ENCODE measurements at regions not wholly inside any gene's neighbourhood (a gene's known extent, or its start where the extent isn't known, plus 50 kb on each side); places are given as distances from the start of the nearest gene placed in this dataset.

DNA sequence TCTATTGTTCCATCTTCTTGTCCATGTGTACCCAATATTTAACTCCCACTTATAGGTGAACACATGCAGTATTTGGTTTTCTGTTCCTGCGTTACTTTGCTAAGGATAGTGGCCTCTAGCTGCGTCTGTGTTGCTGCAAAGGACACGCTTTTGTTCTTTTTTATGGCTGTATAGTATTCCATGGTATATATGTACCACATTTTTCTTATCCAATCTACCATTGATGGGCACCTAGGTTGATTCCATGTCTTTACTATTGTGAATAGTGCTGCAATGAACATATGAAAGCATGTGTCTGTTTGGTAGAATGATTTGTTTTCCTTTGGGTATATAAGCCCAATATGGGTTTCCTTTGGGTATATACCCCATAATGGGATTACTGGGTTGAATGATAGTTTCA, 77.3 kb upstream of the MMADHC start:
- DNase-seq: no peak
- H3K27me3 ChIP-seq (ENCODE audit: low read depth): no peaks in the 10 kb centered on the region
- H3K27ac ChIP-seq (replicated peaks): no peak overlapping the region
- H3K4me1 ChIP-seq: no peaks in the 10 kb centered on the region
- H3K4me3 ChIP-seq: no peak overlapping the region
- intact Hi-C loops (cut with micrococcal nuclease): no loop called here
- H3K36me3 ChIP-seq: no peaks in the 10 kb centered on the region
- peaks cover 5% of the 10 kb centered on the region for H3K9me3 ChIP-seq (replicated peaks)
- TF ChIP-seq, protein P1, sequence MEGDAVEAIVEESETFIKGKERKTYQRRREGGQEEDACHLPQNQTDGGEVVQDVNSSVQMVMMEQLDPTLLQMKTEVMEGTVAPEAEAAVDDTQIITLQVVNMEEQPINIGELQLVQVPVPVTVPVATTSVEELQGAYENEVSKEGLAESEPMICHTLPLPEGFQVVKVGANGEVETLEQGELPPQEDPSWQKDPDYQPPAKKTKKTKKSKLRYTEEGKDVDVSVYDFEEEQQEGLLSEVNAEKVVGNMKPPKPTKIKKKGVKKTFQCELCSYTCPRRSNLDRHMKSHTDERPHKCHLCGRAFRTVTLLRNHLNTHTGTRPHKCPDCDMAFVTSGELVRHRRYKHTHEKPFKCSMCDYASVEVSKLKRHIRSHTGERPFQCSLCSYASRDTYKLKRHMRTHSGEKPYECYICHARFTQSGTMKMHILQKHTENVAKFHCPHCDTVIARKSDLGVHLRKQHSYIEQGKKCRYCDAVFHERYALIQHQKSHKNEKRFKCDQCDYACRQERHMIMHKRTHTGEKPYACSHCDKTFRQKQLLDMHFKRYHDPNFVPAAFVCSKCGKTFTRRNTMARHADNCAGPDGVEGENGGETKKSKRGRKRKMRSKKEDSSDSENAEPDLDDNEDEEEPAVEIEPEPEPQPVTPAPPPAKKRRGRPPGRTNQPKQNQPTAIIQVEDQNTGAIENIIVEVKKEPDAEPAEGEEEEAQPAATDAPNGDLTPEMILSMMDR (IDR thresholded peaks at IDR 0.05; ENCODE audit: borderline replicate concordance): no peak

DNA sequence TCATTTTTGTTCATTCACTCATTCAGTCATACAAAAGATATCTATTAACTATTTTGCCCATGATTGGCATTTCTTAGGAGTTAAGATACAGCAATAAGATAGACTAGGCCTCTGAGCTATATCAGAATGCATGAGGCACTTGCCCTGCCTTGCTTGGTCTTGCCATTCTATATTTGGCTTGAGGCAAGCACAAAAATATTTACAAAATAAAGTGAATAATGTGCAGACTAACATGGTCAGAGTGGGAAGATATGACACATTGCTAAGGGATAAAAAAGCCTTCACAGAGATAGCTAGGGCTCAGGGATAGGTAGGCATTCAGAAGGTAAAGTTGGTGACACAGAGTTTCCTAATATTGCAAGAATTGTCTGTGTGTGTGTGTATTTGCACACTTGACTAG, 75.0 kb upstream of the MMADHC start:
- no peak overlapping the region for H3K4me3 ChIP-seq
- DNase-seq: no peak
- no peaks in the 10 kb centered on the region for H3K4me1 ChIP-seq
- no peaks in the 10 kb centered on the region for H3K27me3 ChIP-seq (ENCODE audit: low read depth)
- H3K9me3 ChIP-seq (replicated peaks): peaks cover 5% of the 10 kb centered on the region
- H3K27ac ChIP-seq (replicated peaks): no peak overlapping the region
- no peaks in the 10 kb centered on the region for H3K36me3 ChIP-seq
- TF ChIP-seq, protein P1 (IDR thresholded peaks at IDR 0.05; ENCODE audit: borderline replicate concordance): no peak
- intact Hi-C loops (cut with micrococcal nuclease): no loop called here

DNA sequence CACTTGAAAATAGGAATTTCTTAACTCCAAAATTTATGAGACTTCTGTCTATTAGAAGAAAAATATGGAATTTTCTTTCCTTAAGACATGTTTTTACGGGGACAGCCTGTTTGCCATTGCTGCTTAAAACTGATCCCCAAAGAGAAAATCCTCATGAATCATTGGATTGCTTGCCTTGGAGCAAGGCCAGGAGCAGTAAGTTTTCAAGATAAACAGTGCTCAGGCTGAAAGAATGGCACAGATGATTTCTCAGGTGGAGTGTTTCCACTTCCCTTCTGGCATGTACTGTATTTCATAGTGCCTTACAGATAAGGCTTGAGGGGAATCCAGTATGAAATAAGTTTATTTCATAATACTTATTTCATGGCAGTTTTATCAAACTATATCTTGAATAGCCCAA, 74.3 kb upstream of the MMADHC start:
- H3K4me3 ChIP-seq: no peak overlapping the region
- intact Hi-C loops (cut with micrococcal nuclease): no loop called here
- H3K9me3 ChIP-seq (replicated peaks): peaks cover 5% of the 10 kb centered on the region
- H3K27ac ChIP-seq (replicated peaks): no peak overlapping the region
- no peaks in the 10 kb centered on the region for H3K36me3 ChIP-seq
- DNase-seq: no peak
- H3K4me1 ChIP-seq: no peaks in the 10 kb centered on the region
- TF ChIP-seq, protein P1 (IDR thresholded peaks at IDR 0.05; ENCODE audit: borderline replicate concordance): no peak
- no peaks in the 10 kb centered on the region for H3K27me3 ChIP-seq (ENCODE audit: low read depth)

DNA sequence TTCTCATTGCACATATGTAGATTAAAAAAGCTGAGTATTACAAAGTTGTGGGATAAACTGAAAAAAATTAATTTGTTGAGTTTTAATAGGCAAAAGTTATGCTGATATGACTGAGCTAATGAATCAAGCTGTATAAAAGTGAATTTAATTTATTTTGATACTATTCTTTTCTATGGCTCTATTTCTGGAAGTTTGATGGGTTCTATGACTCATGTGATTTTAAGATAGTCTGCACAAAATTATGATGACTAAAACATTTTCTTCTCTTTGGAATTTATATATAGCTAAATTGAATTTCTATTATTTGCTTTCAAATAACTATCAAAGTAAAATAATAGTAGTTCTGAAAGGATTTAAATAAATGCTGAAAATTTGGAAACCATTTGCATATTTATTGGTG, 71.0 kb upstream of the MMADHC start:
- Histone ChIP-seq H3K27me3 (ENCODE audit: low read depth) (no peaks in the 10 kb centered on the region), H3K27ac (replicated peaks) (no peak overlapping the region), H3K4me1 (no peaks in the 10 kb centered on the region), H3K36me3 (no peaks in the 10 kb centered on the region), H3K4me3 (no peak overlapping the region), H3K9me3 (replicated peaks) (peaks cover 7% of the 10 kb centered on the region)
- no peak for DNase-seq
- TF ChIP-seq, protein P1 (IDR thresholded peaks at IDR 0.05; ENCODE audit: borderline replicate concordance): no peak
- intact Hi-C loops (cut with micrococcal nuclease): no loop called here

DNA sequence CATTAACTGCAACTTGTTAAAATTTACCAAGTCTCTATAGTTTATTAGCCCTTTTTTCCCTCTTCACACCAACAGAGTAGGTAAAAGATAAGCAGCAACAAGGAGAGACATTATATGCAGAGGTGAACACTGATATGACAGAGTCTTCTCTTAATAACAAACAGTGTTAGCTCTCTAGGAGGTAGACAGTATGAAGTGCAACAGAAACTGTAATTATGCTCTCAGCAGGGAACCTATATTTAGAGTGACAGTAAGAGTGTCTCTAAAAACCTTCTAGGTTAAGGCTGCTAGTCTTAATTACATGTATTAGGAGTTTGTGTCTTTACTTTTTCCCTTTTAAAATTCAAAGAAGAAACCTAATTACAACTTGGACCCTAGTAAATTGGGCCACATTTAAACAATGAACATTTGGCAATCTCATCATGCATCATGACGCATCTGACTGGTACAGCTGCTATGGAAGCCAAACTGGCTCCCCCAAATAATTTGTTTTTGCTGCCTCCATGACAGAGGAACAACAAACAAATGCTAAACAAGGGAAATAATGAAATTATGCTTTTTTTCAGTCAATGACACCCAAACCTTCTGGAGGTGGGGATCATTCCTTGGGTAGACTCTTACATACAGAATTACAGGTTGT, 69.9 kb upstream of the MMADHC start:
- Histone ChIP-seq H3K4me3 (no peak overlapping the region), H3K9me3 (replicated peaks) (peaks cover 7% of the 10 kb centered on the region), H3K27me3 (ENCODE audit: low read depth) (no peaks in the 10 kb centered on the region), H3K27ac (replicated peaks) (no peak overlapping the region), H3K4me1 (no peaks in the 10 kb centered on the region), H3K36me3 (no peaks in the 10 kb centered on the region)
- TF ChIP-seq, protein P1 (IDR thresholded peaks at IDR 0.05; ENCODE audit: borderline replicate concordance): no peak
- intact Hi-C loops (cut with micrococcal nuclease): no loop called here
- DNase-seq: no peak
